GM10266 (cell line): ENCODE measurements at regions not wholly inside any gene's neighbourhood (a gene's known extent, or its start where the extent isn't known, plus 50 kb on each side); places are given as distances from the start of the nearest gene placed in this dataset.
"Not testable (repeated sequence)": the region's sequence is repeated elsewhere in the genome, so short reads cannot be mapped to it uniquely, and the experiment has no call there.

ENCODE experiments used
- DNase-seq: peaks from one replicate; pipeline ENCODE4 v3.0.0; 2012; ENCODE audit errors: extremely low spot score
- TF ChIP-seq, protein P1 (sequence below): IDR thresholded peaks from 2 replicates; pipeline ENCODE4 v1.5.1; 2012; ENCODE audit warnings: mild to moderate bottlenecking, low read depth; ENCODE audit not compliant: control insufficient read depth, insufficient read depth; ENCODE audit errors: missing control alignments

GRCh38 chr9:2524601-2525000 is 97.0 kb upstream of the VLDLR start:
- no peak for DNase-seq
- TF ChIP-seq, protein P1, sequence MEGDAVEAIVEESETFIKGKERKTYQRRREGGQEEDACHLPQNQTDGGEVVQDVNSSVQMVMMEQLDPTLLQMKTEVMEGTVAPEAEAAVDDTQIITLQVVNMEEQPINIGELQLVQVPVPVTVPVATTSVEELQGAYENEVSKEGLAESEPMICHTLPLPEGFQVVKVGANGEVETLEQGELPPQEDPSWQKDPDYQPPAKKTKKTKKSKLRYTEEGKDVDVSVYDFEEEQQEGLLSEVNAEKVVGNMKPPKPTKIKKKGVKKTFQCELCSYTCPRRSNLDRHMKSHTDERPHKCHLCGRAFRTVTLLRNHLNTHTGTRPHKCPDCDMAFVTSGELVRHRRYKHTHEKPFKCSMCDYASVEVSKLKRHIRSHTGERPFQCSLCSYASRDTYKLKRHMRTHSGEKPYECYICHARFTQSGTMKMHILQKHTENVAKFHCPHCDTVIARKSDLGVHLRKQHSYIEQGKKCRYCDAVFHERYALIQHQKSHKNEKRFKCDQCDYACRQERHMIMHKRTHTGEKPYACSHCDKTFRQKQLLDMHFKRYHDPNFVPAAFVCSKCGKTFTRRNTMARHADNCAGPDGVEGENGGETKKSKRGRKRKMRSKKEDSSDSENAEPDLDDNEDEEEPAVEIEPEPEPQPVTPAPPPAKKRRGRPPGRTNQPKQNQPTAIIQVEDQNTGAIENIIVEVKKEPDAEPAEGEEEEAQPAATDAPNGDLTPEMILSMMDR = no peak

DNA sequence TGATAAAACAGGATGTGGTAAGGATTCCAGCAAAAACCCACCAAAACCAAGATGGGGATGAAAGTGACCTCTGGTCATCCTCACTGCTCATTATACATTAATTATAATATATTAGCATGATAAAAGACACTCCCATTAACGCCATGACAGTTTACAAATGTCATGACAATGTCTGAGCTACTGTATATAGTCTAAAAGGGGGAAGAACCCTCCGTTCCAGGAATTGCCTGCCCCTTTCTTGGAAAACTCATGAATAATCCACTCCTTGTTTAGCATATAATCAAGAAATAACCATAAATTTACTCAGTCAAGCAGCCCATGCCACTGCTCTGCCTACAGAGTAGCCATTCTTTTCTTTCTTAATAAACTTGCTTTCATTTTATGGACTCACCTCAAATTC is 96.4 kb upstream of the VLDLR start:
- TF ChIP-seq, protein P1 = no peak
- no peak for DNase-seq

- no peak for DNase-seq
- TF ChIP-seq, protein P1 = no peak
Measured at GRCh38 chr9:2526071-2526828, 95.3 kb upstream of the VLDLR start.

DNA sequence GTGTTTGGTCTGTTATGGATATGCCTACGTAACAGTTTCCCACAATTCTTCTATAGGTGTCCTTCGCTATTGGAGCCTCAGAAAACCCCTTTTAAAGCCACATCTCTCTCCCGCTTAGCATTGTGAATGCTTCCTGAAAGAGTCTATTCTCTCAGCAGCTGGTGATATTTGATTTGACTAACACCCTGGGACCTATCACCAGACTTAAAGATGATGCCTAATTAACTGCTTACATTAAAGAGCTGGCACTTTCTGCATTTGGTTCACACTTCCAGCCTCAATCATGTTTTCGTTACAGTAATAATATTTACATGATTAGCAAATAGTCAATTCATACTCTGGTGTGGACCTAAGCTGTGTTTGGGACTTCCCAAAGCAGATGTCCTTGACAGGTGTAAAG is 90.1 kb upstream of the VLDLR start:
- no peak for DNase-seq
- TF ChIP-seq, protein P1 = no peak

GRCh38 chr9:2536511-2536910 is 85.1 kb upstream of the VLDLR start:
- DNase-seq = no peak

DNA sequence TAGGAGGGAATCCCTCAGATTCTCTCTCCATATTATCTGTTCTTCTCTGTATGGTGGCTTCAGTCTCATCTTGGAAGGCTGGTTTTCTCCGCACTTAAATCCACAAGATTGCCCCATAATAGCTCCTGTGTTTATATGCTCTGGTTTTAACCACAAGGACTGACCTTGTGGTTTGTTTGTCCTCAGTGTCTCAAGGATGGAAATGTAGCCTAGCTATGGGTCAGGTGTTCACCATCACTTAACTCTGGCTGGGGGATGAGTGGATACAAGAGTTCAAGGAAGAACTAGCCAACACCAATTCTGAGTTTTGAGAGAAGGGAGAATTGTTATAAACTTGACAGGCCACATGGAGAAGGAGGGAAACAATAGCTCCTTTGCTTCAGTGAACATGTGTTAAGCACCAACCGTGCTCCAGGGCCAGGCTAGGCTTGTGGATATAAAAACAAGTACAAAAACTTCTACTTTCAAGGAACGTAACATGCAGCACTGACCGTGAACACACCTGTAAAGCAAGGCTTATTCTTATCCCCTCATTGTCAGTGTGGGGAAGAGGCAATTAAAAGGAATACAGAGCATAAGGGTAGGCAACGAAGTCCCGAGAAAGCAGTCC is 75.6 kb upstream of the VLDLR start:
- TF ChIP-seq, protein P1 = no peak
- no peak for DNase-seq

More at GRCh38 chr9:2536511-2536910, 85.1 kb upstream of the VLDLR start:
- TF ChIP-seq, protein P1 = no peak

DNA sequence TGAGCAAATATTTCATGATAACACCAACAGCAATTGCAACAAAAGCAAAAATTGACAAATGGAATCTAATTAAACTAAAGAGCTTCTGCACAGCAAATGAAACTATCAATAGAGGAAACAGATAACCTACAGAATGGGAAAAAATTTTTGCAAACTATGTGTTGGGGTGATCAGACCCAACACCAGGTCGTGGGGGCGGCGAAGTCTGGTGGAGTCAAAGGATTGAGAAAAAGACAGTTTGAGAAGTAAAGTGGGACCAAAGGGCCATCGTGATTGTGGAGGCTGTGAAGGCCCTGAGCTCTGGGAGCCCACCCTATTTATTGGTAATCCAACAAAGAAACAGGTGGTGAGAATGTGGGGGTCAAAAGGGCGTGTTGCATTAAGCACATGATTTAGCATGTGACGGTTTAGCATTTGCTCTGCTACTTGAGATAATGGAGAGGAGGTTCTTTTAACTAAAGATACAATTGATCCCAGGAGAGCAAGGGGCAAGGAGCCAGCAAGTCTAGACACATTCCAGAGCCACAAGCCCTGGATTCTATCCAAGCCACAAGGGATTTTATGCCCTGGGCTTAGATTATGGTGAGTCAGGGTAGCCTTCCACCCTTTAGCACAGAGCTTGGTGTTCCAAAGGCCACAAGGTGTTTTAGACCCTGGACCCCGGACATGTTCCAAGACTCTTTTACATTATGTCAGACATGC is 65.5 kb upstream of the VLDLR start:
- not testable (repeated sequence) for DNase-seq
